H7 (cell line): ENCODE measurements at regions not wholly inside any gene's neighbourhood (a gene's known extent, or its start where the extent isn't known, plus 50 kb on each side); places are given as distances from the start of the nearest gene placed in this dataset.

ENCODE experiments used
- DNase-seq: peaks from one replicate; pipeline ENCODE4 v3.0.0; 2012
- H3K27me3 ChIP-seq: 2 replicates; pipeline ENCODE4 v1.6.0; 2011; ENCODE audit warnings: mild to moderate bottlenecking, low read length; ENCODE audit not compliant: control insufficient read depth, insufficient read depth
- H3K36me3 ChIP-seq: replicated peaks from 2 replicates; pipeline ENCODE4 v1.5.1; 2011; ENCODE audit warnings: low read length; ENCODE audit not compliant: control insufficient read depth, insufficient read depth
- H3K4me3 ChIP-seq: 2 replicates; pipeline ENCODE4 v1.5.1; 2011; ENCODE audit warnings: low read depth, mild to moderate bottlenecking, control low read depth, low read length, moderate library complexity; ENCODE audit not compliant: insufficient read depth

GRCh38 chr7:40996233-40996677 lies 706.6 kb downstream of the INHBA start:
- no peaks in the 10 kb centered on the region for H3K36me3 ChIP-seq
- no peaks in the 10 kb centered on the region for H3K27me3 ChIP-seq
- no peak overlapping the region for H3K4me3 ChIP-seq
- no peak for DNase-seq

GRCh38 chr7:40990841-40991240 lies 712.0 kb downstream of the INHBA start:
- H3K27me3 ChIP-seq = no peaks in the 10 kb centered on the region
- no peak for DNase-seq
- no peak overlapping the region for H3K4me3 ChIP-seq
- no peaks in the 10 kb centered on the region for H3K36me3 ChIP-seq

GRCh38 chr7:40987571-40987970 lies 715.3 kb downstream of the INHBA start:
- DNase-seq = no peak
- no peaks in the 10 kb centered on the region for H3K36me3 ChIP-seq
- no peaks in the 10 kb centered on the region for H3K27me3 ChIP-seq
- H3K4me3 ChIP-seq = no peak overlapping the region

GRCh38 chr7:40986351-40986873 lies 716.5 kb downstream of the INHBA start:
- Histone ChIP-seq H3K4me3 (no peak overlapping the region), H3K27me3 (no peaks in the 10 kb centered on the region), H3K36me3 (no peaks in the 10 kb centered on the region)
- no peak for DNase-seq

GRCh38 chr7:40983111-40983510 lies 719.8 kb downstream of the INHBA start:
- no peaks in the 10 kb centered on the region for H3K36me3 ChIP-seq
- no peaks in the 10 kb centered on the region for H3K27me3 ChIP-seq
- no peak for DNase-seq
- H3K4me3 ChIP-seq = no peak overlapping the region

- no peak overlapping the region for H3K4me3 ChIP-seq
- no peaks in the 10 kb centered on the region for H3K36me3 ChIP-seq
- DNase-seq = no peak
- H3K27me3 ChIP-seq = no peaks in the 10 kb centered on the region
Observed at GRCh38 chr7:40979296-40979695, 723.6 kb downstream of the INHBA start.

- no peaks in the 10 kb centered on the region for H3K36me3 ChIP-seq
- DNase-seq = no peak
- H3K27me3 ChIP-seq = no peaks in the 10 kb centered on the region
Observed at GRCh38 chr7:40978047-40978446, 724.8 kb downstream of the INHBA start.

GRCh38 chr7:40977533-40977932 lies 725.4 kb downstream of the INHBA start:
- no peak for DNase-seq
- Histone ChIP-seq H3K36me3 (no peaks in the 10 kb centered on the region), H3K27me3 (no peaks in the 10 kb centered on the region), H3K4me3 (no peak overlapping the region)

More at GRCh38 chr7:40978047-40978446, 724.8 kb downstream of the INHBA start:
- H3K4me3 ChIP-seq = no peak overlapping the region

GRCh38 chr7:40972426-40972825 lies 730.5 kb downstream of the INHBA start:
- Histone ChIP-seq H3K4me3 (no peak overlapping the region), H3K27me3 (no peaks in the 10 kb centered on the region), H3K36me3 (no peaks in the 10 kb centered on the region)
- peak; percentile 13 for DNase-seq

GRCh38 chr7:40969641-40970040 lies 733.2 kb downstream of the INHBA start:
- Histone ChIP-seq H3K36me3 (no peaks in the 10 kb centered on the region), H3K27me3 (no peaks in the 10 kb centered on the region), H3K4me3 (no peak overlapping the region)
- no peak for DNase-seq

- no peak for DNase-seq
- Histone ChIP-seq H3K4me3 (no peak overlapping the region), H3K27me3 (no peaks in the 10 kb centered on the region), H3K36me3 (no peaks in the 10 kb centered on the region)
Observed at GRCh38 chr7:40966693-40967092, 736.2 kb downstream of the INHBA start.

GRCh38 chr7:40965774-40966173 lies 737.1 kb downstream of the INHBA start:
- no peaks in the 10 kb centered on the region for H3K36me3 ChIP-seq
- no peak for DNase-seq
- no peaks in the 10 kb centered on the region for H3K27me3 ChIP-seq
- no peak overlapping the region for H3K4me3 ChIP-seq

GRCh38 chr7:40965016-40965415 lies 737.9 kb downstream of the INHBA start:
- Histone ChIP-seq H3K36me3 (no peaks in the 10 kb centered on the region), H3K4me3 (no peak overlapping the region), H3K27me3 (no peaks in the 10 kb centered on the region)
- DNase-seq = no peak

- no peaks in the 10 kb centered on the region for H3K36me3 ChIP-seq
- no peak for DNase-seq
- no peaks in the 10 kb centered on the region for H3K27me3 ChIP-seq
- H3K4me3 ChIP-seq = no peak overlapping the region
Observed at GRCh38 chr7:40964610-40965009, 738.3 kb downstream of the INHBA start.

GRCh38 chr7:40959955-40960354 lies 742.9 kb downstream of the INHBA start:
- DNase-seq = no peak

GRCh38 chr7:40948239-40948638 lies 754.7 kb downstream of the INHBA start:
- no peak for DNase-seq
- H3K4me3 ChIP-seq = no peak overlapping the region
- H3K36me3 ChIP-seq = no peaks in the 10 kb centered on the region
- no peaks in the 10 kb centered on the region for H3K27me3 ChIP-seq

More at GRCh38 chr7:40959955-40960354, 742.9 kb downstream of the INHBA start:
- Histone ChIP-seq H3K27me3 (no peaks in the 10 kb centered on the region), H3K36me3 (no peaks in the 10 kb centered on the region), H3K4me3 (no peak overlapping the region)
